ENCODE measurements at regions not wholly inside any gene's neighbourhood (a gene's known extent, or its start where the extent isn't known, plus 50 kb on each side); places are given as distances from the start of the nearest gene placed in this dataset.

DNA sequence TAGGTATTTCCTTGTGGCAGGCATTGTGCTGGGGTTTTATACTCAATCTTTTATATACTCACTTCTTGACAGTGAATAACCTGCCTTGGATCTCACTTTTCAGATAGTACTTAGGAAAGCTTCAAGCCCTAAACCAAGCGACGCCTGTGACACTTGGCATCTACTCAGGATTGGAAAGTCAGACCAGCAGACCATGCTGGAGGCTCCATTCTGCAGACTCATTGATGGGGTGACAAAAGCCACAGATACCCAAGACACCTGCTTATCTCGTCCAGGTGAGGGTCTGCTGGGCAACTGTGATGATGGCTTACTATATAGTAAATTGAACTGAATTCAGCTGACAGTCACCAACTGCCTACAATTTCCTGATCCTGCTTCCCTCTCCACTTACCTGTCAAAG, 79.4 kb upstream of the MRPS22 start:
- no peaks in the 10 kb centered on the region for H3K4me1 ChIP-seq (ENCODE audit: control insufficient read depth in 2 of 3, insufficient read depth in 2 of 3, low read depth in 1 of 3, low read length in 3 of 3)
- no peak overlapping the region for H3K27ac ChIP-seq (ENCODE audit: low read depth in 2 of 2, low read length in 2 of 2)
- H3K36me3 ChIP-seq (ENCODE audit: control insufficient read depth in 2 of 3, insufficient read depth in 3 of 3, low read length in 3 of 3) = no peaks in the 10 kb centered on the region
- TF ChIP-seq, protein P1, sequence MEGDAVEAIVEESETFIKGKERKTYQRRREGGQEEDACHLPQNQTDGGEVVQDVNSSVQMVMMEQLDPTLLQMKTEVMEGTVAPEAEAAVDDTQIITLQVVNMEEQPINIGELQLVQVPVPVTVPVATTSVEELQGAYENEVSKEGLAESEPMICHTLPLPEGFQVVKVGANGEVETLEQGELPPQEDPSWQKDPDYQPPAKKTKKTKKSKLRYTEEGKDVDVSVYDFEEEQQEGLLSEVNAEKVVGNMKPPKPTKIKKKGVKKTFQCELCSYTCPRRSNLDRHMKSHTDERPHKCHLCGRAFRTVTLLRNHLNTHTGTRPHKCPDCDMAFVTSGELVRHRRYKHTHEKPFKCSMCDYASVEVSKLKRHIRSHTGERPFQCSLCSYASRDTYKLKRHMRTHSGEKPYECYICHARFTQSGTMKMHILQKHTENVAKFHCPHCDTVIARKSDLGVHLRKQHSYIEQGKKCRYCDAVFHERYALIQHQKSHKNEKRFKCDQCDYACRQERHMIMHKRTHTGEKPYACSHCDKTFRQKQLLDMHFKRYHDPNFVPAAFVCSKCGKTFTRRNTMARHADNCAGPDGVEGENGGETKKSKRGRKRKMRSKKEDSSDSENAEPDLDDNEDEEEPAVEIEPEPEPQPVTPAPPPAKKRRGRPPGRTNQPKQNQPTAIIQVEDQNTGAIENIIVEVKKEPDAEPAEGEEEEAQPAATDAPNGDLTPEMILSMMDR (IDR thresholded peaks at IDR 0.05; ENCODE audit: borderline replicate concordance, extremely low read depth, insufficient read depth) = no peak
- H3K27me3 ChIP-seq (ENCODE audit: control insufficient read depth, insufficient read depth, low read length) = no peaks in the 10 kb centered on the region
- DNase-seq = no peak
- no peak overlapping the region for H3K4me3 ChIP-seq (ENCODE audit: low read length in 3 of 3)
- intact Hi-C loops (cut with DNase I) = no loop called here
- H3K9ac ChIP-seq (ENCODE audit: low read length in 3 of 3) = no peak overlapping the region
- H3K9me3 ChIP-seq (ENCODE audit: control insufficient read depth in 2 of 3, insufficient read depth in 1 of 3, low read length in 3 of 3) = no peaks in the 10 kb centered on the region
- no peak for FAIRE-seq

DNA sequence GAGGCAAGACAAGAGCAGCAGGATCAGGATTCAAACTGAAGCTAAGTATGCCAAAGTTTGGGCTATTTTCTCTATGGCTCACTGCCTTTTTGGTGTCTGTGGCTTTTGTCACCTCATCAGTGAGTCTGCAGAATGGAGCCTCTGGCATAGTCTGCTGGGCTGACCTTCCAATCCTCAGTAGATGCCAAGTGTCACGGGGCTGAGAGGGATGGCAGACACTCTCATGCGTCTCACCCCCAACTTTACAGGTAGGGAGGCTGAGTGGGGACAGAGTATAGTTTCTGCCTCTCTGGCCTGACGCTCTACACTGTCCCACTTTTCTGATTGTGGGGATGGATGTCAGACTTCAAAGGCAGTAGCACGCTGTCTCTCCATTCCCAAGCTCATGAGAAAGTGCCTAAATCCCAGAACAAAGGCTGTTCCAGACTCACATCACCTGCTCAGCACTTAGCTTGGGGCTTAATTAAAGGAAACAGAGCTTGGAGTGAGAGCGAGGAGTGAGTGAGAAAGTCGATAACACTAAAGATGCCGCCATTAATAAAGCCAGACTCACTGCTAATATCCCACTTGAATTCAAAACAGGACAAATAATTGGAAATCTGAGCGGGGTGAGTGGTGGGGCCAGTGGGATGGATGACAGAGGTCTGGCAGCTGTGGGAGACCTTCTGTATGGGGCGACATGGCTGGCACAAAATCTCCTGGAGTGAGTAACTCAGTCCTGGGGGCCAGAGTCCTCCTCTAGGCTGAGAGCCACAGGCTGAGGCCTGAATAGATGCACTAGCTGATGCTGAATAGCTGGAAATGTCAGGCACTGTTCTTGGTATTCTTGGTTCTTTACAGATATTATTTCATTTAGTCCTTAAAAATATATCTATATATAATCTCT, 78.4 kb upstream of the MRPS22 start:
- no peaks in the 10 kb centered on the region for H3K27me3 ChIP-seq (ENCODE audit: control insufficient read depth, insufficient read depth, low read length)
- FAIRE-seq (no peak), DNase-seq (no peak)
- no peaks in the 10 kb centered on the region for H3K36me3 ChIP-seq (ENCODE audit: control insufficient read depth in 2 of 3, insufficient read depth in 3 of 3, low read length in 3 of 3)
- no peaks in the 10 kb centered on the region for H3K4me1 ChIP-seq (ENCODE audit: control insufficient read depth in 2 of 3, insufficient read depth in 2 of 3, low read depth in 1 of 3, low read length in 3 of 3)
- H3K27ac ChIP-seq (ENCODE audit: low read depth in 2 of 2, low read length in 2 of 2) = no peak overlapping the region
- H3K9ac ChIP-seq (ENCODE audit: low read length in 3 of 3) = no peak overlapping the region
- TF ChIP-seq, protein P1 (IDR thresholded peaks at IDR 0.05; ENCODE audit: borderline replicate concordance, extremely low read depth, insufficient read depth) = no peak
- no peaks in the 10 kb centered on the region for H3K9me3 ChIP-seq (ENCODE audit: control insufficient read depth in 2 of 3, insufficient read depth in 1 of 3, low read length in 3 of 3)
- H3K4me3 ChIP-seq (ENCODE audit: low read length in 3 of 3) = no peak overlapping the region
- intact Hi-C loops (cut with DNase I) = no loop called here

DNA sequence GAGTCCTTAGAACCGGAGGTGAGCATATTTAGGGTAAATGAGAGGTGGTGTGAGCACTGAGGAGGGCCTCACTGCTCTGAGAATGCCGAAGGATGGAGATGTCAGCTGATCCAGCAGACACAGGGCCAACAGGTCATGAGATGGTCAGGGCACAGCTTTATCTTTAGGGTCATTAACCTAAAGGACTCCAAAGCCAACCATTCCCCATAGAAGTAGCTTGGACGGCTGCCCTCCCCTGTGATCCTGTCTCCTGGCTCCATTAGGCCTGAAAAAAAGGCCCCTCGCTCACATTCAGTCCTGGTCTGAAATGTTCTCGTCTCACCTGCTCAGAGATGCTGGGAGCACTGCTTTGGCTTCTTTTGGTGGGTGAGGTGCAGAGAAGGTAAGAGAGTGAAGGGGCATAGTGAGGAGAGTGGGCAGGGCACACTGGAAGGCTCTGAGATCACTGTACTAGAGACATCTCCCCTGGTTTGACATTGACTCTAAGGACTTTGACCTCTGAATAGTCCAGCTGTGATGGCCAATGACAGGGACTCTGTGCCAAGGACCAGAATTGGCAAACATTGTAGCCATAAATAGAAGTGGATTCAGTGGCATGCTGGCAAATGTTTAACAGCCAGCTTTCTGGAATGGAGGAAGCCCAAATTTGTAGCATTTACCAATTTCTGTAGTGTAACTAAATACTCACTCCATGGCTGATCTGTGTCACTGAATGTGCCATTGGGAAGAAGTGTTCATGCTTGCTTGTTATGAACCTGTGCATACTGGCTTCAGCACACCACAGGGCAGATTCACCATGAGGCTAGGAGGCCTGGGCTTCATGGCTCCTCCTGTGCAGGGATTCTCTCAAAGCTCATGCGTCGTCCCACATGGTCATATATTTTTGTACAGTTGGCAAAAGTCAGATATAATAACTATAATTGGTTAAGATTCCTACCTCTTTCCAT, 76.2 kb upstream of the MRPS22 start:
- Histone ChIP-seq H3K9me3 (ENCODE audit: control insufficient read depth in 2 of 3, insufficient read depth in 1 of 3, low read length in 3 of 3) (no peaks in the 10 kb centered on the region), H3K27me3 (ENCODE audit: control insufficient read depth, insufficient read depth, low read length) (no peaks in the 10 kb centered on the region), H3K9ac (ENCODE audit: low read length in 3 of 3) (no peak overlapping the region), H3K4me1 (ENCODE audit: control insufficient read depth in 2 of 3, insufficient read depth in 2 of 3, low read depth in 1 of 3, low read length in 3 of 3) (no peaks in the 10 kb centered on the region), H3K27ac (ENCODE audit: low read depth in 2 of 2, low read length in 2 of 2) (no peak overlapping the region), H3K36me3 (ENCODE audit: control insufficient read depth in 2 of 3, insufficient read depth in 3 of 3, low read length in 3 of 3) (no peaks in the 10 kb centered on the region), H3K4me3 (ENCODE audit: low read length in 3 of 3) (no peak overlapping the region)
- TF ChIP-seq, protein P1 (IDR thresholded peaks at IDR 0.05; ENCODE audit: borderline replicate concordance, extremely low read depth, insufficient read depth) = no peak
- DNase-seq (peak in 1 of 5 donors; percentile 1), FAIRE-seq (no peak)
- intact Hi-C loops (cut with DNase I) = no loop called here

Data from kidney (tissue), 13 donors.